PC-3 (cell line): ENCODE measurements at regions not wholly inside any gene's neighbourhood (a gene's known extent, or its start where the extent isn't known, plus 50 kb on each side); places are given as distances from the start of the nearest gene placed in this dataset.
"Not testable (repeated sequence)": the region's sequence is repeated elsewhere in the genome, so short reads cannot be mapped to it uniquely, and the experiment has no call there.

ENCODE experiments used
- ATAC-seq: fragments of 200-7000 bp; cut with Tn5 transposase; 2 replicates; pipeline ENCODE4 v1.9.1; 2020; ENCODE audit warnings: mild to moderate bottlenecking, moderate library complexity
- BruUV-seq: library from RNA; stranded (reverse); fragments of 400-500 nt; replicated peaks from 2 replicates; lab custom pipeline; 2021; lab: Mats Ljungman, UMichigan
- CTCF ChIA-PET: fragments of 300-600 bp; sonication (Branson Sonifier 250); formaldehyde crosslinking; loops from one replicate; lab custom pipeline; 2022; ENCODE audit warnings: antibody characterized with exemption; lab: Charles Lee
- POLR2A ChIA-PET: fragments of 300-600 bp; sonication (Branson Sonifier 250); formaldehyde crosslinking; loops from one replicate; lab custom pipeline; 2022; ENCODE audit warnings: antibody characterized with exemption; ENCODE audit not compliant: unreplicated experiment; lab: Charles Lee
- DNase-seq: peaks from one replicate; pipeline ENCODE4 v3.0.0-alpha.2; 2015
- H2AFZ ChIP-seq: fragments of 300-600 bp; sonication (generic); 2 replicates; pipeline ENCODE4 v1.6.0; 2016; ENCODE audit warnings: antibody characterized with exemption, low read length
- H3F3A ChIP-seq: fragments of 300-600 bp; sonication (generic); one replicate; pipeline ENCODE4 v1.6.0; 2017; ENCODE audit warnings: antibody characterized with exemption, low read length, control low read depth, mild to moderate bottlenecking; ENCODE audit not compliant: unreplicated experiment
- H3K27ac ChIP-seq: fragments of 300-600 bp; sonication (generic); 2 replicates; pipeline ENCODE4 v1.5.1; 2016; ENCODE audit warnings: mild to moderate bottlenecking, low read length
- H3K27me3 ChIP-seq: fragments of 300-600 bp; sonication (generic); 2 replicates; pipeline ENCODE4 v1.6.1; 2016; ENCODE audit warnings: low read length, mixed read lengths
- H3K36me3 ChIP-seq: fragments of 300-600 bp; sonication (generic); 2 replicates; pipeline ENCODE4 v1.6.1; 2016; ENCODE audit warnings: low read depth, mixed run types, low read length, mixed read lengths
- H3K4me1 ChIP-seq: fragments of 300-600 bp; sonication (generic); 2 replicates; pipeline ENCODE4 v1.5.1; 2016; ENCODE audit warnings: low read length; ENCODE audit not compliant: insufficient read depth
- H3K4me2 ChIP-seq: fragments of 300-600 bp; sonication (generic); 2 replicates; pipeline ENCODE4 v1.6.0; 2016; ENCODE audit warnings: low read length
- H3K4me3 ChIP-seq: fragments of 300-600 bp; sonication (generic); 2 replicates; pipeline ENCODE4 v1.5.1; 2016; ENCODE audit warnings: mild to moderate bottlenecking, low read length, mixed read lengths
- H3K79me2 ChIP-seq: fragments of 300-600 bp; sonication (generic); 2 replicates; pipeline ENCODE4 v1.6.1; 2017; ENCODE audit warnings: low read length, mixed read lengths
- H3K9ac ChIP-seq: fragments of 300-600 bp; sonication (generic); 2 replicates; pipeline ENCODE4 v1.6.0; 2016; ENCODE audit warnings: mild to moderate bottlenecking, low read length
- H3K9me2 ChIP-seq: fragments of 300-600 bp; sonication (generic); replicated peaks from 2 replicates; pipeline ENCODE4 v1.6.1; 2016; ENCODE audit warnings: mixed run types, low read length, mixed read lengths
- H3K9me3 ChIP-seq: fragments of 300-600 bp; sonication (generic); 2 replicates; pipeline ENCODE4 v1.6.1; 2016; ENCODE audit warnings: low read length, mixed read lengths
- H4K20me1 ChIP-seq: fragments of 300-600 bp; sonication (generic); 2 replicates; pipeline ENCODE4 v1.6.1; 2016; ENCODE audit warnings: low read length, mixed read lengths
- CTCF ChIP-seq: fragments of 300-600 bp; sonication (generic); conservative IDR thresholded peaks from 2 replicates; pipeline ENCODE4 v1.5.1; 2017; ENCODE audit warnings: antibody characterized with exemption, low read depth, mild to moderate bottlenecking, low read length
- EZH2 ChIP-seq: fragments of 300-600 bp; sonication (generic); IDR thresholded peaks from one replicate; pipeline ENCODE4 v1.6.1; 2017; ENCODE audit warnings: antibody characterized with exemption, mild to moderate bottlenecking, low read length; ENCODE audit not compliant: unreplicated experiment
- EZH2phosphoT487 ChIP-seq: fragments of 300-600 bp; sonication (generic); IDR thresholded peaks from 2 replicates; pipeline ENCODE4 v1.6.1; 2018; ENCODE audit warnings: mild to moderate bottlenecking, antibody characterized with exemption, low read length, borderline replicate concordance
- intact Hi-C: fragments of 100-400 bp; cut with micrococcal nuclease; formaldehyde crosslinking; loops from 2 replicates; pipeline ENCODE4 v1.9.0; 2023

- intact Hi-C loops = no loop called here
- Histone ChIP-seq H3K4me2 (no peak overlapping the region), H3K36me3 (no peaks in the 10 kb centered on the region), H3K9me2 (no peaks in the 10 kb centered on the region), H3K79me2 (no peaks in the 10 kb centered on the region), H3K9ac (no peak overlapping the region), H2AFZ (no peak overlapping the region), H3K4me3 (no peak overlapping the region), H3K9me3 (peaks cover 4% of the 10 kb centered on the region; the same call in 1 of the 2 replicates), H4K20me1 (no peaks in the 10 kb centered on the region), H3K27ac (no peak overlapping the region), H3K4me1 (no peaks in the 10 kb centered on the region), H3F3A (no peaks in the 10 kb centered on the region), H3K27me3 (no peaks in the 10 kb centered on the region)
- no peak for DNase-seq
- TF ChIP-seq CTCF (no peak), EZH2 (no peak), EZH2phosphoT487 (no peak)
- BruUV-seq = no TSS peak
- ATAC-seq = no peak
- ChIA-PET POLR2A (no interaction called here), CTCF (no interaction called here)
Measured at GRCh38 chr14:85075694-85076476, 454.1 kb upstream of the FLRT2 start.

GRCh38 chr14:85077716-85078115 lies 452.2 kb upstream of the FLRT2 start:
- H3K9ac ChIP-seq, H3K9me3 ChIP-seq, H2AFZ ChIP-seq, H3K27me3 ChIP-seq, H4K20me1 ChIP-seq, H3F3A ChIP-seq, H3K4me2 ChIP-seq, H3K4me3 ChIP-seq, H3K9me2 ChIP-seq, BruUV-seq, H3K27ac ChIP-seq, H3K36me3 ChIP-seq, ATAC-seq, H3K79me2 ChIP-seq, POLR2A ChIA-PET, DNase-seq, CTCF ChIA-PET, intact Hi-C loops, H3K4me1 ChIP-seq: not testable (repeated sequence)

- CTCF ChIA-PET = no interaction called here
Measured at GRCh38 chr14:85079842-85080730, 449.9 kb upstream of the FLRT2 start.

More at GRCh38 chr14:85079842-85080730, 449.9 kb upstream of the FLRT2 start:
- Histone ChIP-seq H3K4me1 (no peaks in the 10 kb centered on the region), H3K27me3 (no peaks in the 10 kb centered on the region), H3K36me3 (no peaks in the 10 kb centered on the region), H3K9ac (no peak overlapping the region), H3K4me2 (no peak overlapping the region), H3K4me3 (no peak overlapping the region), H4K20me1 (no peaks in the 10 kb centered on the region), H3K79me2 (no peaks in the 10 kb centered on the region), H3F3A (no peaks in the 10 kb centered on the region), H3K9me3 (peaks cover 4% of the 10 kb centered on the region; the same call in 1 of the 2 replicates), H3K27ac (no peak overlapping the region), H2AFZ (no peak overlapping the region), H3K9me2 (no peaks in the 10 kb centered on the region)
- intact Hi-C loops = no loop called here
- POLR2A ChIA-PET = interaction anchor here (0.6 kb wide), 1 partner anchor 1046 kb away, joined by 3 read pairs; no protein-coding TSS in a partner anchor
- no TSS peak for BruUV-seq
- ATAC-seq (no peak), DNase-seq (no peak)
- no peak for TF ChIP-seq CTCF
- TF ChIP-seq EZH2 = no peak
- no peak for TF ChIP-seq EZH2phosphoT487
